Prostate gland (tissue), 2 donors: ENCODE measurements at regions not wholly inside any gene's neighbourhood (a gene's known extent, or its start where the extent isn't known, plus 50 kb on each side); places are given as distances from the start of the nearest gene placed in this dataset.
"Not testable (repeated sequence)": the region's sequence is repeated elsewhere in the genome, so short reads cannot be mapped to it uniquely, and the experiment has no call there.

ENCODE experiments used
- DNase-seq: peaks from one replicate; pipeline ENCODE4 v3.0.0-alpha.2; 2019; ENCODE audit warnings: low spot score
- H3K27ac ChIP-seq, 2 donors: fragments of 200-600 bp; sonication (generic); 2 replicates each; pipeline ENCODE4 v1.5.1; 2017 to 2019
- H3K27me3 ChIP-seq: fragments of 200-600 bp; sonication (generic); replicated peaks from 2 replicates; pipeline ENCODE4 v1.5.1; 2019; ENCODE audit not compliant: insufficient read depth
- H3K36me3 ChIP-seq, 2 donors: fragments of 200-600 bp; sonication (generic); 1 replicate in 1 of 2; 2 replicates in 1 of 2; pipeline versions ENCODE4 v1.5.1 to v1.8.1; 2017 to 2019
- H3K4me1 ChIP-seq: fragments of 200-600 bp; sonication (generic); replicated peaks from 2 replicates; pipeline ENCODE4 v1.5.1; 2019
- H3K4me3 ChIP-seq, 2 donors: fragments of 200-600 bp; sonication (generic); 2 replicates each; pipeline ENCODE4 v1.5.1; 2017 to 2019
- H3K9me3 ChIP-seq: fragments of 200-600 bp; sonication (generic); 2 replicates; pipeline ENCODE4 v1.5.1; 2017
- CTCF ChIP-seq, 4 experiments: fragments of 200-600 bp in 2 of 4; fragments of 450-650 bp in 2 of 4; sonication (generic) in 2 of 4; IDR thresholded peaks; 1 replicate in 3 of 4; 2 replicates in 1 of 4; pipeline ENCODE4 v1.5.1; 2016 to 2019; ENCODE audit warnings: antibody characterized with exemption in 4 of 4, mild to moderate bottlenecking in 2 of 4, moderate library complexity in 2 of 4
- POLR2A ChIP-seq: fragments of 450-650 bp; IDR thresholded peaks from one replicate; pipeline ENCODE4 v1.6.1; 2016; ENCODE audit warnings: antibody characterized with exemption, mild to moderate bottlenecking
- POLR2AphosphoS5 ChIP-seq: sonication (generic); formaldehyde crosslinking; IDR thresholded peaks from one replicate; pipeline ENCODE4 v1.6.1; 2017; ENCODE audit warnings: antibody characterized with exemption
- WGBS: methylation state at CpG from one replicate; pipeline ENCODE4 v1.1.5; 2018; 5-methylcytosine and 5-hydroxymethylcytosine counted together
- intact Hi-C: fragments of 100-400 bp; cut with DNase I; formaldehyde crosslinking; loops from one replicate; pipeline ENCODE4 v1.14.2; 2022

GRCh38 chrX:17960891-17961290 is 99.8 kb upstream of the RAI2 start:
- Histone ChIP-seq H3K9me3 (no peaks in the 10 kb centered on the region), H3K36me3 (no peaks in the 10 kb centered on the region), H3K4me1 (no peaks in the 10 kb centered on the region), H3K27ac (no peak overlapping the region), H3K4me3 (no peak overlapping the region), H3K27me3 (no peaks in the 10 kb centered on the region)
- intact Hi-C loops = no loop called here
- 75% methylated on average over 3 of the region's 3 CpGs for WGBS
- TF ChIP-seq POLR2A = no peak
- no peak for TF ChIP-seq POLR2AphosphoS5
- no peak for DNase-seq

GRCh38 chrX:17944833-17945497 is 83.9 kb upstream of the RAI2 start:
- intact Hi-C loops = no loop called here
- Histone ChIP-seq H3K27ac (no peak overlapping the region), H3K27me3 (no peaks in the 10 kb centered on the region), H3K36me3 (no peaks in the 10 kb centered on the region), H3K4me3 (no peak overlapping the region), H3K4me1 (no peaks in the 10 kb centered on the region), H3K9me3 (no peaks in the 10 kb centered on the region)
- WGBS = 73% methylated on average over 10 of the region's 10 CpGs
- peak; percentile 4 for DNase-seq
- TF ChIP-seq CTCF (IDR thresholded peaks at IDR 0.05) (peak in 3 of 4 experiments; percentile 21 to 38 (median 31)), POLR2A (no peak)

- intact Hi-C loops, H3K9me3 ChIP-seq, H3K27me3 ChIP-seq, H3K27ac ChIP-seq, H3K4me3 ChIP-seq, H3K4me1 ChIP-seq, H3K36me3 ChIP-seq, DNase-seq: not testable (repeated sequence)
- WGBS = 88% methylated on average over 2 of the region's 2 CpGs
These were observed 80.1 kb upstream of the RAI2 start for GRCh38 chrX:17941171-17941570.

GRCh38 chrX:17939724-17940123 is 78.6 kb upstream of the RAI2 start:
- no peaks in the 10 kb centered on the region for H3K9me3 ChIP-seq
- intact Hi-C loops = no loop called here
- H3K27ac ChIP-seq = no peak overlapping the region
- DNase-seq = peak; percentile 4
- no peak for TF ChIP-seq POLR2AphosphoS5
- TF ChIP-seq CTCF (IDR thresholded peaks at IDR 0.05) = no peak
- no peak for TF ChIP-seq POLR2A
- no peaks in the 10 kb centered on the region for H3K27me3 ChIP-seq
- no peaks in the 10 kb centered on the region for H3K4me1 ChIP-seq
- H3K4me3 ChIP-seq = no peak overlapping the region
- no peaks in the 10 kb centered on the region for H3K36me3 ChIP-seq
- 50% methylated on average over 2 of the region's 2 CpGs for WGBS

- no peaks in the 10 kb centered on the region for H3K27me3 ChIP-seq
- TF ChIP-seq CTCF (IDR thresholded peaks at IDR 0.05) (no peak), POLR2AphosphoS5 (no peak), POLR2A (no peak)
- H3K27ac ChIP-seq = no peak overlapping the region
- H3K9me3 ChIP-seq = no peaks in the 10 kb centered on the region
- intact Hi-C loops = no loop called here
- no peaks in the 10 kb centered on the region for H3K36me3 ChIP-seq
- 85% methylated on average over 3 of the region's 3 CpGs for WGBS
- DNase-seq = no peak
- no peaks in the 10 kb centered on the region for H3K4me1 ChIP-seq
- no peak overlapping the region for H3K4me3 ChIP-seq
These were observed 72.8 kb upstream of the RAI2 start for GRCh38 chrX:17933856-17934255.

- 75% methylated on average over 4 of the region's 4 CpGs for WGBS
- H3K27ac ChIP-seq = no peak overlapping the region
- no peaks in the 10 kb centered on the region for H3K36me3 ChIP-seq
- no peaks in the 10 kb centered on the region for H3K9me3 ChIP-seq
- no peaks in the 10 kb centered on the region for H3K27me3 ChIP-seq
- H3K4me3 ChIP-seq = no peak overlapping the region
- intact Hi-C loops = no loop called here
- H3K4me1 ChIP-seq = no peaks in the 10 kb centered on the region
- no peak for DNase-seq
- TF ChIP-seq CTCF (IDR thresholded peaks at IDR 0.05) (no peak), POLR2AphosphoS5 (no peak), POLR2A (no peak)
These were observed 71.7 kb upstream of the RAI2 start for GRCh38 chrX:17932781-17933180.
